H9 (cell line): ENCODE measurements at regions not wholly inside any gene's neighbourhood (a gene's known extent, or its start where the extent isn't known, plus 50 kb on each side); places are given as distances from the start of the nearest gene placed in this dataset.

ENCODE experiments used
- DNase-seq: peaks from one replicate; pipeline ENCODE4 v3.0.0-alpha.2; 2017
- H2AFZ ChIP-seq: one replicate; pipeline ENCODE4 v1.6.1; 2013; ENCODE audit warnings: mild to moderate bottlenecking, low read length, control low read depth, moderate library complexity
- H2AK5ac ChIP-seq: 2 replicates; pipeline ENCODE4 v1.6.1; 2013; ENCODE audit warnings: low read length, control low read depth, mixed read lengths; ENCODE audit not compliant: insufficient read length
- H2BK120ac ChIP-seq: one replicate; pipeline ENCODE4 v1.6.1; 2013; ENCODE audit warnings: low read depth, mild to moderate bottlenecking, low read length, control low read depth, inconsistent platforms; ENCODE audit not compliant: poor library complexity, severe bottlenecking
- H2BK12ac ChIP-seq: 2 replicates; pipeline ENCODE4 v1.6.1; 2013; ENCODE audit warnings: low read length, control low read depth, mixed read lengths, low read depth; ENCODE audit not compliant: insufficient read length
- H2BK15ac ChIP-seq: 2 replicates; pipeline ENCODE4 v1.6.1; 2013; ENCODE audit warnings: low read depth, low read length, control low read depth
- H2BK20ac ChIP-seq: one replicate; pipeline ENCODE4 v1.6.1; 2013; ENCODE audit warnings: low read depth, mild to moderate bottlenecking, low read length, control low read depth, inconsistent platforms; ENCODE audit not compliant: poor library complexity, severe bottlenecking
- H2BK5ac ChIP-seq: 2 replicates; pipeline ENCODE4 v1.6.1; 2013; ENCODE audit warnings: low read length, control low read depth, mixed read lengths; ENCODE audit not compliant: insufficient read length
- H3K14ac ChIP-seq: 2 replicates; pipeline ENCODE4 v1.6.1; 2013; ENCODE audit warnings: low read length, control low read depth; ENCODE audit not compliant: insufficient read depth
- H3K18ac ChIP-seq: 2 replicates; pipeline ENCODE4 v1.6.1; 2013; ENCODE audit warnings: low read depth, mild to moderate bottlenecking, mixed read lengths, low read length, control low read depth; ENCODE audit not compliant: insufficient read length
- H3K23ac ChIP-seq: 2 replicates; pipeline ENCODE4 v1.6.1; 2013; ENCODE audit warnings: low read length, control low read depth, mixed read lengths, low read depth; ENCODE audit not compliant: insufficient read length
- H3K23me2 ChIP-seq: 2 replicates; pipeline ENCODE4 v1.6.1; 2013; ENCODE audit warnings: low read depth, mild to moderate bottlenecking, mixed read lengths, low read length, control low read depth; ENCODE audit not compliant: insufficient read length, poor library complexity, severe bottlenecking
- H3K27ac ChIP-seq: 2 replicates; pipeline ENCODE4 v1.5.1; 2013; ENCODE audit warnings: low read length, control low read depth, mixed read lengths, low read depth; ENCODE audit not compliant: insufficient read length
- H3K27me3 ChIP-seq: 2 replicates; pipeline ENCODE4 v1.6.1; 2013; ENCODE audit warnings: low read length, control low read depth, inconsistent platforms; ENCODE audit not compliant: insufficient read depth
- H3K4ac ChIP-seq: 2 replicates; pipeline ENCODE4 v1.6.1; 2013; ENCODE audit warnings: low read depth, mild to moderate bottlenecking, control low read depth, inconsistent platforms, low read length, moderate library complexity
- H3K4me1 ChIP-seq: 2 replicates; pipeline ENCODE4 v1.6.1; 2013; ENCODE audit warnings: low read length, control low read depth, inconsistent platforms; ENCODE audit not compliant: insufficient read depth
- H3K4me2 ChIP-seq: 2 replicates; pipeline ENCODE4 v1.6.1; 2013; ENCODE audit warnings: low read length, control low read depth, mixed read lengths; ENCODE audit not compliant: insufficient read length, insufficient read depth
- H3K56ac ChIP-seq: 2 replicates; pipeline ENCODE4 v1.6.1; 2013; ENCODE audit warnings: low read depth, mild to moderate bottlenecking, mixed read lengths, low read length, control low read depth; ENCODE audit not compliant: insufficient read length
- H3K79me1 ChIP-seq: 2 replicates; pipeline ENCODE4 v1.6.1; 2013; ENCODE audit warnings: low read depth, mild to moderate bottlenecking, moderate library complexity, low read length, control low read depth, inconsistent platforms; ENCODE audit not compliant: insufficient read depth, poor library complexity, severe bottlenecking
- H3K79me2 ChIP-seq: 2 replicates; pipeline ENCODE4 v1.6.1; 2013; ENCODE audit warnings: low read length, control low read depth, inconsistent platforms; ENCODE audit not compliant: insufficient read depth
- H3K9ac ChIP-seq: 2 replicates; pipeline ENCODE4 v1.6.1; 2013; ENCODE audit warnings: low read length, control low read depth, mixed read lengths; ENCODE audit not compliant: insufficient read length; ENCODE audit errors: extremely low read depth
- H3K9me3 ChIP-seq: one replicate; pipeline ENCODE4 v1.6.1; 2013; ENCODE audit warnings: low read depth, low read length, inconsistent platforms; ENCODE audit not compliant: control insufficient read depth
- H3T11ph ChIP-seq: one replicate; pipeline ENCODE4 v1.6.1; 2013; ENCODE audit warnings: mild to moderate bottlenecking, low read length, control low read depth, inconsistent platforms
- H4K20me1 ChIP-seq: one replicate; pipeline ENCODE4 v1.6.1; 2013; ENCODE audit not compliant: control insufficient read depth, insufficient read length, insufficient read depth
- H4K5ac ChIP-seq: 2 replicates; pipeline ENCODE4 v1.6.1; 2013; ENCODE audit warnings: low read depth, mild to moderate bottlenecking, mixed read lengths, low read length, control low read depth; ENCODE audit not compliant: insufficient read length
- H4K8ac ChIP-seq: replicated peaks from 2 replicates; pipeline ENCODE4 v1.6.1; 2013; ENCODE audit warnings: low read length, control low read depth, mixed read lengths, low read depth; ENCODE audit not compliant: insufficient read length
- H4K91ac ChIP-seq: 2 replicates; pipeline ENCODE4 v1.6.1; 2013; ENCODE audit warnings: low read depth, mild to moderate bottlenecking, moderate library complexity, mixed read lengths, low read length, control low read depth; ENCODE audit not compliant: insufficient read length
- H3K27ac Mint-ChIP-seq, 3 experiments: 2 replicates in 2 of 3; 3 replicates in 1 of 3; pipeline ENCODE4 v1.8.0; 2020 to 2021; ENCODE audit warnings: mixed read lengths in 3 of 3, mild to moderate bottlenecking in 1 of 3, moderate library complexity in 1 of 3
- H3K27me3 Mint-ChIP-seq: 2 replicates; pipeline ENCODE4 v1.8.0; 2021; ENCODE audit warnings: low read depth, mild to moderate bottlenecking, moderate library complexity, mixed read lengths
- H3K36me3 Mint-ChIP-seq, 3 experiments: 2 replicates in 2 of 3; 3 replicates in 1 of 3; pipeline ENCODE4 v1.8.0; 2020 to 2021; ENCODE audit warnings: low read depth in 3 of 3, mixed read lengths in 3 of 3; ENCODE audit not compliant: insufficient read depth in 1 of 3
- H3K4me1 Mint-ChIP-seq, 2 experiments: 2 replicates each; pipeline ENCODE4 v1.8.0; 2020; ENCODE audit warnings: mixed read lengths in 2 of 2
- H3K4me3 Mint-ChIP-seq, 2 experiments: 2 replicates in 1 of 2; 3 replicates in 1 of 2; pipeline ENCODE4 v1.8.0; 2020 to 2021; ENCODE audit warnings: mild to moderate bottlenecking in 2 of 2, mixed read lengths in 2 of 2, moderate library complexity in 1 of 2
- H3K9me3 Mint-ChIP-seq, 2 experiments: 2 replicates in 1 of 2; 3 replicates in 1 of 2; pipeline ENCODE4 v1.8.0; 2020; ENCODE audit warnings: mild to moderate bottlenecking in 2 of 2, mixed read lengths in 2 of 2, moderate library complexity in 1 of 2
- WGBS: extraction: QIAGEN DNeasy Blood & Tissue Kit; methylation state at CpG from one replicate; pipeline ENCODE4 v1.1.7; 2013; ENCODE audit warnings: missing lambda C conversion rate, low lambda C conversion rate, mixed read lengths; ENCODE audit not compliant: insufficient read length; ENCODE audit errors: extremely low coverage; 5-methylcytosine and 5-hydroxymethylcytosine counted together
- TF ChIP-seq, protein P1 (sequence below): fragments of 200-600 bp; sonication (generic); conservative IDR thresholded peaks from 3 replicates; pipeline ENCODE4 v1.8.0; 2021; ENCODE audit warnings: antibody characterized with exemption, mild to moderate bottlenecking

GRCh38 chr21:23789864-23790263, 1817.4 kb downstream of the MRPL39 start:
- H3K27ac ChIP-seq: no peak overlapping the region
- Mint-ChIP-seq H3K4me1 (no peaks in the 10 kb centered on the region), H3K36me3 (no peaks in the 10 kb centered on the region), H3K27me3 (no peaks in the 10 kb centered on the region; the same call in 1 of the 2 replicates), H3K9me3 (peaks cover 37 to 54% of the 10 kb centered on the region in 2 experiments), H3K4me3 (no peak overlapping the region), H3K27ac (no peak overlapping the region)
- TF ChIP-seq, protein P1, sequence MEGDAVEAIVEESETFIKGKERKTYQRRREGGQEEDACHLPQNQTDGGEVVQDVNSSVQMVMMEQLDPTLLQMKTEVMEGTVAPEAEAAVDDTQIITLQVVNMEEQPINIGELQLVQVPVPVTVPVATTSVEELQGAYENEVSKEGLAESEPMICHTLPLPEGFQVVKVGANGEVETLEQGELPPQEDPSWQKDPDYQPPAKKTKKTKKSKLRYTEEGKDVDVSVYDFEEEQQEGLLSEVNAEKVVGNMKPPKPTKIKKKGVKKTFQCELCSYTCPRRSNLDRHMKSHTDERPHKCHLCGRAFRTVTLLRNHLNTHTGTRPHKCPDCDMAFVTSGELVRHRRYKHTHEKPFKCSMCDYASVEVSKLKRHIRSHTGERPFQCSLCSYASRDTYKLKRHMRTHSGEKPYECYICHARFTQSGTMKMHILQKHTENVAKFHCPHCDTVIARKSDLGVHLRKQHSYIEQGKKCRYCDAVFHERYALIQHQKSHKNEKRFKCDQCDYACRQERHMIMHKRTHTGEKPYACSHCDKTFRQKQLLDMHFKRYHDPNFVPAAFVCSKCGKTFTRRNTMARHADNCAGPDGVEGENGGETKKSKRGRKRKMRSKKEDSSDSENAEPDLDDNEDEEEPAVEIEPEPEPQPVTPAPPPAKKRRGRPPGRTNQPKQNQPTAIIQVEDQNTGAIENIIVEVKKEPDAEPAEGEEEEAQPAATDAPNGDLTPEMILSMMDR: no peak
- H2AK5ac ChIP-seq: no peak overlapping the region
- no peak overlapping the region for H4K91ac ChIP-seq
- no peak overlapping the region for H2AFZ ChIP-seq
- H3K4me1 ChIP-seq: no peaks in the 10 kb centered on the region
- no peak overlapping the region for H3K4me2 ChIP-seq
- no peaks in the 10 kb centered on the region for H3K79me1 ChIP-seq
- no peaks in the 10 kb centered on the region for H3K27me3 ChIP-seq
- no peak overlapping the region for H2BK15ac ChIP-seq
- no peak overlapping the region for H2BK120ac ChIP-seq
- no peak overlapping the region for H2BK12ac ChIP-seq
- no peak overlapping the region for H2BK20ac ChIP-seq
- H4K8ac ChIP-seq: no peak overlapping the region
- H3K9me3 ChIP-seq: no peaks in the 10 kb centered on the region
- no peak overlapping the region for H4K5ac ChIP-seq
- H3K23me2 ChIP-seq: no peaks in the 10 kb centered on the region
- no peak overlapping the region for H3T11ph ChIP-seq
- no peaks in the 10 kb centered on the region for H3K79me2 ChIP-seq
- no peak overlapping the region for H3K9ac ChIP-seq
- H3K56ac ChIP-seq: no peak overlapping the region
- H3K4ac ChIP-seq: no peak overlapping the region
- no peak overlapping the region for H3K14ac ChIP-seq
- DNase-seq: no peak
- WGBS: no CpG with 5 or more reads among the region's 1 CpG
- no peak overlapping the region for H2BK5ac ChIP-seq
- no peak overlapping the region for H3K18ac ChIP-seq
- H3K23ac ChIP-seq: no peak overlapping the region
- no peaks in the 10 kb centered on the region for H4K20me1 ChIP-seq
